H1 (cell line): ENCODE measurements at regions not wholly inside any gene's neighbourhood (a gene's known extent, or its start where the extent isn't known, plus 50 kb on each side); places are given as distances from the start of the nearest gene placed in this dataset.

ENCODE experiments used
- ATF2 ChIP-seq: IDR thresholded peaks from 2 replicates; pipeline ENCODE4 v1.6.1; 2012; ENCODE audit warnings: low read length, inconsistent platforms
- CHD2 ChIP-seq: IDR thresholded peaks from 2 replicates; pipeline ENCODE4 v1.6.1; 2012; ENCODE audit warnings: low read length, improper control_type of control experiment
- CHD7 ChIP-seq: fragments of 300-600 bp; sonication (generic); IDR thresholded peaks from 2 replicates; pipeline ENCODE4 v1.7.1; 2012; ENCODE audit warnings: low read length, moderate library complexity, mild to moderate bottlenecking, inconsistent platforms; ENCODE audit not compliant: insufficient replicate concordance
- PHF8 ChIP-seq: fragments of 200-600 bp; sonication (generic); conservative IDR thresholded peaks from 2 replicates; pipeline ENCODE4 v1.7.1; 2012; ENCODE audit warnings: low read depth, mild to moderate bottlenecking, inconsistent platforms, low read length, moderate library complexity
- RBBP5 ChIP-seq: IDR thresholded peaks from 2 replicates; pipeline ENCODE4 v1.7.1; 2012; ENCODE audit warnings: low read depth, mild to moderate bottlenecking, inconsistent platforms, low read length, moderate library complexity, borderline replicate concordance
- SP2 ChIP-seq: IDR thresholded peaks from 2 replicates; pipeline ENCODE4 v1.6.1; 2012; ENCODE audit warnings: mild to moderate bottlenecking, low read length, inconsistent platforms
- TF ChIP-seq, protein P1 (sequence below): IDR thresholded peaks from 2 replicates; pipeline ENCODE4 v1.6.1; 2012; ENCODE audit warnings: inconsistent platforms

DNA sequence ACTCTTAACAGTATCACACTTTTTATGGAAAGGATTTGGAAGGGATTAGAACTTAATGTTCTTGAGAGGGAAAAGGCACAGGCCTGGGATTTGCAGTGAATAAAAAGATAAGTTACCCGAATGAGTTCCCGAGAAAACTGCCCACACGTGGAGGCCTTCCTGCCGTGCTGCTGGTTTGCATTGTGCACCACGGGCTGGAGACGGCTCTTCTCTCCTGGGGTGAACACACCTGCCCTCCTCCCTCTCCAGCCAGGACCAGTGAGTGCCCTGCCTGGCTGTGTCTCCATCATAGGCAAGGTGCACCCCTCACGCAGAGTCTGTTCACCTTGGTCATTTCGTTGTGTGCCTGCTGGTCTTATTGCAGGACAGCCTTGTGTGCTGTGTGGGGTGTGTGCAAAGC, 336.3 kb upstream of the SHH start (continued):
- no peak for TF ChIP-seq CHD7
- TF ChIP-seq PHF8, result no peak
- no peak for TF ChIP-seq CHD2
- no peak for TF ChIP-seq ATF2
- no peak for TF ChIP-seq RBBP5
- TF ChIP-seq, protein P1, sequence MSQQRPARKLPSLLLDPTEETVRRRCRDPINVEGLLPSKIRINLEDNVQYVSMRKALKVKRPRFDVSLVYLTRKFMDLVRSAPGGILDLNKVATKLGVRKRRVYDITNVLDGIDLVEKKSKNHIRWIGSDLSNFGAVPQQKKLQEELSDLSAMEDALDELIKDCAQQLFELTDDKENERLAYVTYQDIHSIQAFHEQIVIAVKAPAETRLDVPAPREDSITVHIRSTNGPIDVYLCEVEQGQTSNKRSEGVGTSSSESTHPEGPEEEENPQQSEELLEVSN, result no peak
- no peak for TF ChIP-seq SP2
